ENCODE measurements at regions not wholly inside any gene's neighbourhood (a gene's known extent, or its start where the extent isn't known, plus 50 kb on each side); places are given as distances from the start of the nearest gene placed in this dataset.

DNA sequence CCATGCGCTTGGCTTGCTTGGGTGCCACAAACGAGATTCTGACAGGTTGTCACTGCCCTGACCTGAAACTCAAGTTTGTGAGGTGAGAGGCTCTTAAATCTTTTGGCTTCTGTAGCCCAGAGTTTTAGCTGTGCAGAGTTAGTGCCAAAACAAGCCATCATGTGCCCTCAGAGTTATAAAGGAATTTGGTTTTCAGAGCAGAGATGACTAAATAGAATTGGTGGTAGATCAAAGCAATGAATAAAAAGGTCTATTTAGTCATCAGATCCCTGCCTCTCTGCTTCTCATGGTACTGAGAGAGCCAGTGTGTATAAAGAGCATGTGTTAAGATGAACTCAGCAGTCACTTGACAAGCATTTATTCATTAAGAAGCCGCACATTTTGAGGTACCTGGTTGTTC lies 207.5 kb upstream of the DPH6 start:
- no peak overlapping the region for H3K4me2 ChIP-seq (ENCODE audit: insufficient read depth, low read length)
- ATAC-seq (ENCODE audit: insufficient read depth, low read depth), result no peak
- H3K27me3 ChIP-seq (ENCODE audit: insufficient read depth, low read length, poor library complexity), result no peaks in the 10 kb centered on the region
- H3K4me1 ChIP-seq (ENCODE audit: insufficient read depth, low read length), result no peaks in the 10 kb centered on the region
- no peak overlapping the region for H3K9ac ChIP-seq (ENCODE audit: low read depth, low read length)
- H3K27ac ChIP-seq (ENCODE audit: low read length), result no peak overlapping the region
- H3K9me3 ChIP-seq (ENCODE audit: insufficient read depth, low read length, severe bottlenecking), result no peaks in the 10 kb centered on the region
- H3K36me3 ChIP-seq (ENCODE audit: insufficient read depth, low read length), result no peaks in the 10 kb centered on the region
- no peaks in the 10 kb centered on the region for H3K79me2 ChIP-seq (ENCODE audit: insufficient read depth, low read length)
- DNase-seq, result no peak
- no peak overlapping the region for H3K4me3 ChIP-seq (ENCODE audit: low read depth in 1 of 2, low read length in 2 of 2)
- TF ChIP-seq, protein P1, sequence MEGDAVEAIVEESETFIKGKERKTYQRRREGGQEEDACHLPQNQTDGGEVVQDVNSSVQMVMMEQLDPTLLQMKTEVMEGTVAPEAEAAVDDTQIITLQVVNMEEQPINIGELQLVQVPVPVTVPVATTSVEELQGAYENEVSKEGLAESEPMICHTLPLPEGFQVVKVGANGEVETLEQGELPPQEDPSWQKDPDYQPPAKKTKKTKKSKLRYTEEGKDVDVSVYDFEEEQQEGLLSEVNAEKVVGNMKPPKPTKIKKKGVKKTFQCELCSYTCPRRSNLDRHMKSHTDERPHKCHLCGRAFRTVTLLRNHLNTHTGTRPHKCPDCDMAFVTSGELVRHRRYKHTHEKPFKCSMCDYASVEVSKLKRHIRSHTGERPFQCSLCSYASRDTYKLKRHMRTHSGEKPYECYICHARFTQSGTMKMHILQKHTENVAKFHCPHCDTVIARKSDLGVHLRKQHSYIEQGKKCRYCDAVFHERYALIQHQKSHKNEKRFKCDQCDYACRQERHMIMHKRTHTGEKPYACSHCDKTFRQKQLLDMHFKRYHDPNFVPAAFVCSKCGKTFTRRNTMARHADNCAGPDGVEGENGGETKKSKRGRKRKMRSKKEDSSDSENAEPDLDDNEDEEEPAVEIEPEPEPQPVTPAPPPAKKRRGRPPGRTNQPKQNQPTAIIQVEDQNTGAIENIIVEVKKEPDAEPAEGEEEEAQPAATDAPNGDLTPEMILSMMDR (IDR thresholded peaks at IDR 0.05; ENCODE audit: borderline replicate concordance, extremely low read depth, low read length, poor library complexity, severe bottlenecking), result no peak
- TF ChIP-seq EZH2 (IDR thresholded peaks at IDR 0.05; ENCODE audit: borderline replicate concordance, low read depth, low read length, severe bottlenecking), result no peak
- no peaks in the 10 kb centered on the region for H4K20me1 ChIP-seq (ENCODE audit: insufficient read depth, low read length)
- H2AFZ ChIP-seq (ENCODE audit: low read depth, low read length), result no peak overlapping the region

- H3K79me2 ChIP-seq (ENCODE audit: insufficient read depth, low read length), result no peaks in the 10 kb centered on the region
- no peak overlapping the region for H3K4me3 ChIP-seq (ENCODE audit: low read depth in 1 of 2, low read length in 2 of 2)
- DNase-seq, result no peak
- H3K9ac ChIP-seq (ENCODE audit: low read depth, low read length), result no peak overlapping the region
- no peak overlapping the region for H2AFZ ChIP-seq (ENCODE audit: low read depth, low read length)
- no peak for ATAC-seq (ENCODE audit: insufficient read depth, low read depth)
- H3K36me3 ChIP-seq (ENCODE audit: insufficient read depth, low read length), result no peaks in the 10 kb centered on the region
- no peaks in the 10 kb centered on the region for H3K9me3 ChIP-seq (ENCODE audit: insufficient read depth, low read length, severe bottlenecking)
- H4K20me1 ChIP-seq (ENCODE audit: insufficient read depth, low read length), result no peaks in the 10 kb centered on the region
- H3K27ac ChIP-seq (ENCODE audit: low read length), result no peak overlapping the region
- H3K27me3 ChIP-seq (ENCODE audit: insufficient read depth, low read length, poor library complexity), result no peaks in the 10 kb centered on the region
- H3K4me1 ChIP-seq (ENCODE audit: insufficient read depth, low read length), result no peaks in the 10 kb centered on the region
- no peak overlapping the region for H3K4me2 ChIP-seq (ENCODE audit: insufficient read depth, low read length)
- TF ChIP-seq EZH2 (IDR thresholded peaks at IDR 0.05; ENCODE audit: borderline replicate concordance, low read depth, low read length, severe bottlenecking), result no peak
- TF ChIP-seq, protein P1 (IDR thresholded peaks at IDR 0.05; ENCODE audit: borderline replicate concordance, extremely low read depth, low read length, poor library complexity, severe bottlenecking), result no peak
Observed at GRCh38 chr15:35755237-35755802, 209.4 kb upstream of the DPH6 start.

DNA sequence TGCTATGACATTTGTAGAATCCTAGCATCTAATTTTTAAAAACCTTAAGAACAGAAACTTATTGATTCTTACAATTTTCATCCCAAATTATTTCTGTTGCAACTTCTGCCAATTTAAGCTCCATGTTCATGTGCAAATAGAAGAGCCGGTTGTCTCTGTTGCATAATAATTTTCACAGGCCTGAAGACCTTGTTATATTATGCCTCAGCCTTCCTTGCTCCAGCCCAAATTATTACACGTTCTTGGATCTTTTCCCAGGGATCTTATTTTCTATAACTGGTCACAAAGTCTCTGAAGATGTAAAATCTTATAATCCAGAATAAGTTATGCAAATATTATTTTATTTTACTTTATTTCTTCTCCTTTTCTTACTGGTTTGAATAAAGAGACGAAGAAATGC lies 210.7 kb upstream of the DPH6 start:
- Histone ChIP-seq H3K9ac (ENCODE audit: low read depth, low read length) (no peak overlapping the region), H3K4me1 (ENCODE audit: insufficient read depth, low read length) (no peaks in the 10 kb centered on the region), H4K20me1 (ENCODE audit: insufficient read depth, low read length) (no peaks in the 10 kb centered on the region), H3K79me2 (ENCODE audit: insufficient read depth, low read length) (no peaks in the 10 kb centered on the region), H3K36me3 (ENCODE audit: insufficient read depth, low read length) (no peaks in the 10 kb centered on the region), H3K9me3 (ENCODE audit: insufficient read depth, low read length, severe bottlenecking) (no peaks in the 10 kb centered on the region), H2AFZ (ENCODE audit: low read depth, low read length) (no peak overlapping the region), H3K4me2 (ENCODE audit: insufficient read depth, low read length) (no peak overlapping the region), H3K4me3 (ENCODE audit: low read depth in 1 of 2, low read length in 2 of 2) (no peak overlapping the region), H3K27ac (ENCODE audit: low read length) (no peak overlapping the region), H3K27me3 (ENCODE audit: insufficient read depth, low read length, poor library complexity) (no peaks in the 10 kb centered on the region)
- no peak for ATAC-seq (ENCODE audit: insufficient read depth, low read depth)
- no peak for TF ChIP-seq EZH2 (IDR thresholded peaks at IDR 0.05; ENCODE audit: borderline replicate concordance, low read depth, low read length, severe bottlenecking)
- TF ChIP-seq, protein P1 (IDR thresholded peaks at IDR 0.05; ENCODE audit: borderline replicate concordance, extremely low read depth, low read length, poor library complexity, severe bottlenecking), result no peak
- DNase-seq, result no peak

DNA sequence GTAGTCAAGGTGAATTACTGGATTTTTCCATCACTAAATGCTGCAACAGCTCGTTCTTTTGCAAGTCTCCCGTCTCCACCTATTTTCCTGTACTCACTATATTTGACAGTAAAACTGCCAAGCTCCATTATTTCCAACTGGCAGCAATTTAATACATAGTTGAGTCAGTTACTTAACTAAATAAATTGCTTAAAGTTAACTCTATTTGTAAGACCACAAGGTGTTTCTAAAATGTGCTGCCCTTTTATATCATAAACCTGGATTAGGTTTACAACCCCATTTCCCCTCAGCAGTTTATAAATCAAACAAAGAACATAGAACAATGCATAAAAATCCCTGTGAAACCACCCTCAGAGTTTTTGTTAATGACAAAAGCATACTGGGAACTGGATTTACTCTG lies 211.4 kb upstream of the DPH6 start:
- Histone ChIP-seq H3K79me2 (ENCODE audit: insufficient read depth, low read length) (no peaks in the 10 kb centered on the region), H4K20me1 (ENCODE audit: insufficient read depth, low read length) (no peaks in the 10 kb centered on the region)
- no peak for DNase-seq

More for the DNA sequence above, 211.4 kb upstream of the DPH6 start:
- no peaks in the 10 kb centered on the region for H3K4me1 ChIP-seq (ENCODE audit: insufficient read depth, low read length)
- H3K9ac ChIP-seq (ENCODE audit: low read depth, low read length), result no peak overlapping the region
- H3K27me3 ChIP-seq (ENCODE audit: insufficient read depth, low read length, poor library complexity), result no peaks in the 10 kb centered on the region
- no peak overlapping the region for H3K4me2 ChIP-seq (ENCODE audit: insufficient read depth, low read length)
- H3K4me3 ChIP-seq (ENCODE audit: low read depth in 1 of 2, low read length in 2 of 2), result no peak overlapping the region
- no peak for ATAC-seq (ENCODE audit: insufficient read depth, low read depth)
- H3K9me3 ChIP-seq (ENCODE audit: insufficient read depth, low read length, severe bottlenecking), result no peaks in the 10 kb centered on the region
- H3K27ac ChIP-seq (ENCODE audit: low read length), result no peak overlapping the region
- no peak for TF ChIP-seq EZH2 (IDR thresholded peaks at IDR 0.05; ENCODE audit: borderline replicate concordance, low read depth, low read length, severe bottlenecking)
- TF ChIP-seq, protein P1 (IDR thresholded peaks at IDR 0.05; ENCODE audit: borderline replicate concordance, extremely low read depth, low read length, poor library complexity, severe bottlenecking), result no peak
- H2AFZ ChIP-seq (ENCODE audit: low read depth, low read length), result no peak overlapping the region
- no peaks in the 10 kb centered on the region for H3K36me3 ChIP-seq (ENCODE audit: insufficient read depth, low read length)

Measured in DND-41 (cell line).